Brain pericyte (primary cell): ENCODE measurements at regions not wholly inside any gene's neighbourhood (a gene's known extent, or its start where the extent isn't known, plus 50 kb on each side); places are given as distances from the start of the nearest gene placed in this dataset.

Experiments used
- DNase-seq: peaks from one replicate; pipeline ENCODE4 v3.0.0-alpha.2; 2012; ENCODE audit warnings: low read depth, low spot score

GRCh38 chr6:95243053-95243452 lies 334.3 kb upstream of the MANEA start:
- DNase-seq: no peak

GRCh38 chr6:95244751-95245150 lies 332.6 kb upstream of the MANEA start:
- DNase-seq: no peak

- no peak for DNase-seq
Measured at GRCh38 chr6:95248499-95248898, 328.8 kb upstream of the MANEA start.

GRCh38 chr6:95249175-95249574 lies 328.2 kb upstream of the MANEA start:
- no peak for DNase-seq

GRCh38 chr6:95249661-95250060 lies 327.7 kb upstream of the MANEA start:
- DNase-seq: no peak

GRCh38 chr6:95263840-95264239 lies 313.5 kb upstream of the MANEA start:
- DNase-seq: no peak

GRCh38 chr6:95266537-95267258 lies 310.6 kb upstream of the MANEA start:
- DNase-seq: no peak

GRCh38 chr6:95274686-95275235 lies 302.6 kb upstream of the MANEA start:
- no peak for DNase-seq

GRCh38 chr6:95279616-95280015 lies 297.7 kb upstream of the MANEA start:
- no peak for DNase-seq

GRCh38 chr6:95280686-95281273 lies 296.6 kb upstream of the MANEA start:
- DNase-seq: no peak

GRCh38 chr6:95285881-95286280 lies 291.5 kb upstream of the MANEA start:
- no peak for DNase-seq

- no peak for DNase-seq
Measured at GRCh38 chr6:95286874-95287273, 290.5 kb upstream of the MANEA start.

- DNase-seq: no peak
Measured at GRCh38 chr6:95288251-95288650, 289.1 kb upstream of the MANEA start.

GRCh38 chr6:95292011-95292410 lies 285.3 kb upstream of the MANEA start:
- no peak for DNase-seq

GRCh38 chr6:95293257-95293656 lies 284.1 kb upstream of the MANEA start:
- no peak for DNase-seq

- no peak for DNase-seq
Measured at GRCh38 chr6:95294043-95294442, 283.3 kb upstream of the MANEA start.

GRCh38 chr6:95309545-95309944 lies 267.8 kb upstream of the MANEA start:
- no peak for DNase-seq

- no peak for DNase-seq
Measured at GRCh38 chr6:95318137-95318536, 259.2 kb upstream of the MANEA start.

GRCh38 chr6:95321126-95321525 lies 256.2 kb upstream of the MANEA start:
- DNase-seq: no peak

- no peak for DNase-seq
Measured at GRCh38 chr6:95325916-95326315, 251.4 kb upstream of the MANEA start.

- no peak for DNase-seq
Measured at GRCh38 chr6:95328231-95328630, 249.1 kb upstream of the MANEA start.

GRCh38 chr6:95352064-95352795 lies 225.1 kb upstream of the MANEA start:
- no peak for DNase-seq

GRCh38 chr6:95354551-95354950 lies 222.8 kb upstream of the MANEA start:
- DNase-seq: no peak
